PC-3 (cell line): ENCODE measurements at regions not wholly inside any gene's neighbourhood (a gene's known extent, or its start where the extent isn't known, plus 50 kb on each side); places are given as distances from the start of the nearest gene placed in this dataset.

ENCODE experiments used
- ATAC-seq: fragments of 200-7000 bp; cut with Tn5 transposase; 2 replicates; pipeline ENCODE4 v1.9.1; 2020; ENCODE audit warnings: mild to moderate bottlenecking, moderate library complexity
- BruUV-seq: library from RNA; stranded (reverse); fragments of 400-500 nt; replicated peaks from 2 replicates; lab custom pipeline; 2021; lab: Mats Ljungman, UMichigan
- CTCF ChIA-PET: fragments of 300-600 bp; sonication (Branson Sonifier 250); formaldehyde crosslinking; loops from one replicate; lab custom pipeline; 2022; ENCODE audit warnings: antibody characterized with exemption; lab: Charles Lee
- POLR2A ChIA-PET: fragments of 300-600 bp; sonication (Branson Sonifier 250); formaldehyde crosslinking; loops from one replicate; lab custom pipeline; 2022; ENCODE audit warnings: antibody characterized with exemption; ENCODE audit not compliant: unreplicated experiment; lab: Charles Lee
- DNase-seq: peaks from one replicate; pipeline ENCODE4 v3.0.0-alpha.2; 2015
- H2AFZ ChIP-seq: fragments of 300-600 bp; sonication (generic); 2 replicates; pipeline ENCODE4 v1.6.0; 2016; ENCODE audit warnings: antibody characterized with exemption, low read length
- H3F3A ChIP-seq: fragments of 300-600 bp; sonication (generic); one replicate; pipeline ENCODE4 v1.6.0; 2017; ENCODE audit warnings: antibody characterized with exemption, low read length, control low read depth, mild to moderate bottlenecking; ENCODE audit not compliant: unreplicated experiment
- H3K27ac ChIP-seq: fragments of 300-600 bp; sonication (generic); 2 replicates; pipeline ENCODE4 v1.5.1; 2016; ENCODE audit warnings: mild to moderate bottlenecking, low read length
- H3K27me3 ChIP-seq: fragments of 300-600 bp; sonication (generic); 2 replicates; pipeline ENCODE4 v1.6.1; 2016; ENCODE audit warnings: low read length, mixed read lengths
- H3K36me3 ChIP-seq: fragments of 300-600 bp; sonication (generic); 2 replicates; pipeline ENCODE4 v1.6.1; 2016; ENCODE audit warnings: low read depth, mixed run types, low read length, mixed read lengths
- H3K4me1 ChIP-seq: fragments of 300-600 bp; sonication (generic); 2 replicates; pipeline ENCODE4 v1.5.1; 2016; ENCODE audit warnings: low read length; ENCODE audit not compliant: insufficient read depth
- H3K4me2 ChIP-seq: fragments of 300-600 bp; sonication (generic); 2 replicates; pipeline ENCODE4 v1.6.0; 2016; ENCODE audit warnings: low read length
- H3K4me3 ChIP-seq: fragments of 300-600 bp; sonication (generic); 2 replicates; pipeline ENCODE4 v1.5.1; 2016; ENCODE audit warnings: mild to moderate bottlenecking, low read length, mixed read lengths
- H3K79me2 ChIP-seq: fragments of 300-600 bp; sonication (generic); 2 replicates; pipeline ENCODE4 v1.6.1; 2017; ENCODE audit warnings: low read length, mixed read lengths
- H3K9ac ChIP-seq: fragments of 300-600 bp; sonication (generic); 2 replicates; pipeline ENCODE4 v1.6.0; 2016; ENCODE audit warnings: mild to moderate bottlenecking, low read length
- H3K9me2 ChIP-seq: fragments of 300-600 bp; sonication (generic); replicated peaks from 2 replicates; pipeline ENCODE4 v1.6.1; 2016; ENCODE audit warnings: mixed run types, low read length, mixed read lengths
- H3K9me3 ChIP-seq: fragments of 300-600 bp; sonication (generic); 2 replicates; pipeline ENCODE4 v1.6.1; 2016; ENCODE audit warnings: low read length, mixed read lengths
- H4K20me1 ChIP-seq: fragments of 300-600 bp; sonication (generic); 2 replicates; pipeline ENCODE4 v1.6.1; 2016; ENCODE audit warnings: low read length, mixed read lengths
- CTCF ChIP-seq: fragments of 300-600 bp; sonication (generic); conservative IDR thresholded peaks from 2 replicates; pipeline ENCODE4 v1.5.1; 2017; ENCODE audit warnings: antibody characterized with exemption, low read depth, mild to moderate bottlenecking, low read length
- EZH2 ChIP-seq: fragments of 300-600 bp; sonication (generic); IDR thresholded peaks from one replicate; pipeline ENCODE4 v1.6.1; 2017; ENCODE audit warnings: antibody characterized with exemption, mild to moderate bottlenecking, low read length; ENCODE audit not compliant: unreplicated experiment
- EZH2phosphoT487 ChIP-seq: fragments of 300-600 bp; sonication (generic); IDR thresholded peaks from 2 replicates; pipeline ENCODE4 v1.6.1; 2018; ENCODE audit warnings: mild to moderate bottlenecking, antibody characterized with exemption, low read length, borderline replicate concordance
- intact Hi-C: fragments of 100-400 bp; cut with micrococcal nuclease; formaldehyde crosslinking; loops from 2 replicates; pipeline ENCODE4 v1.9.0; 2023

- peaks cover 84% of the 10 kb centered on the region for H3K27me3 ChIP-seq
- H3K9ac ChIP-seq: no peak overlapping the region
- H3K9me3 ChIP-seq: no peaks in the 10 kb centered on the region
- no peaks in the 10 kb centered on the region for H3K4me1 ChIP-seq
- intact Hi-C loops: no loop called here
- H3K4me2 ChIP-seq: no peak overlapping the region
- no TSS peak for BruUV-seq
- no peak overlapping the region for H3K27ac ChIP-seq
- CTCF ChIA-PET: no interaction called here
- DNase-seq (peak; percentile 24), ATAC-seq (peak; percentile 66)
- no peaks in the 10 kb centered on the region for H3K36me3 ChIP-seq
- H2AFZ ChIP-seq: no peak overlapping the region
- no peak overlapping the region for H3K4me3 ChIP-seq
- H3K9me2 ChIP-seq: no peaks in the 10 kb centered on the region
- H3F3A ChIP-seq: no peaks in the 10 kb centered on the region
- TF ChIP-seq CTCF: no peak
- no peak for TF ChIP-seq EZH2
- no peak for TF ChIP-seq EZH2phosphoT487
- POLR2A ChIA-PET: no interaction called here
- H3K79me2 ChIP-seq: no peaks in the 10 kb centered on the region
- H4K20me1 ChIP-seq: no peaks in the 10 kb centered on the region
Observed at GRCh38 chr12:131460520-131460919, 250.4 kb upstream of the SFSWAP start.

- DNase-seq (no peak), ATAC-seq (no peak)
- Histone ChIP-seq H3F3A (no peaks in the 10 kb centered on the region), H3K9me3 (no peaks in the 10 kb centered on the region), H3K27ac (no peak overlapping the region), H2AFZ (no peak overlapping the region), H3K9ac (no peak overlapping the region), H4K20me1 (no peaks in the 10 kb centered on the region), H3K36me3 (no peaks in the 10 kb centered on the region), H3K9me2 (no peaks in the 10 kb centered on the region), H3K4me1 (no peaks in the 10 kb centered on the region), H3K79me2 (no peaks in the 10 kb centered on the region), H3K27me3 (peaks cover 90% of the 10 kb centered on the region), H3K4me3 (no peak overlapping the region), H3K4me2 (no peak overlapping the region)
- intact Hi-C loops: no loop called here
- POLR2A ChIA-PET: no interaction called here
- CTCF ChIA-PET: no interaction called here
- no TSS peak for BruUV-seq
- TF ChIP-seq EZH2phosphoT487 (no peak), CTCF (no peak), EZH2 (no peak)
Observed at GRCh38 chr12:131461096-131461495, 249.8 kb upstream of the SFSWAP start.

- no peak overlapping the region for H3K4me2 ChIP-seq
- no peaks in the 10 kb centered on the region for H3K9me3 ChIP-seq
- no peak overlapping the region for H3K27ac ChIP-seq
- no peaks in the 10 kb centered on the region for H3K9me2 ChIP-seq
- no peak for ATAC-seq
- CTCF ChIA-PET: no interaction called here
- intact Hi-C loops: no loop called here
- no peaks in the 10 kb centered on the region for H3F3A ChIP-seq
- no peaks in the 10 kb centered on the region for H4K20me1 ChIP-seq
- TF ChIP-seq EZH2: no peak
- no peak for TF ChIP-seq EZH2phosphoT487
- TF ChIP-seq CTCF: no peak
- no peak overlapping the region for H3K9ac ChIP-seq
- peaks cover 89% of the 10 kb centered on the region for H3K27me3 ChIP-seq
- no TSS peak for BruUV-seq
- H3K36me3 ChIP-seq: no peaks in the 10 kb centered on the region
- no peak overlapping the region for H3K4me3 ChIP-seq
- no peaks in the 10 kb centered on the region for H3K79me2 ChIP-seq
- DNase-seq: no peak
- POLR2A ChIA-PET: no interaction called here
- no peak overlapping the region for H2AFZ ChIP-seq
- H3K4me1 ChIP-seq: no peaks in the 10 kb centered on the region
Observed at GRCh38 chr12:131463174-131463573, 247.7 kb upstream of the SFSWAP start.
